ENCODE measurements at regions not wholly inside any gene's neighbourhood (a gene's known extent, or its start where the extent isn't known, plus 50 kb on each side); places are given as distances from the start of the nearest gene placed in this dataset.
A peak's percentile ranks its signal among the peaks of the same experiment; 100 is the strongest.
"Not testable (repeated sequence)": the region's sequence is repeated elsewhere in the genome, so short reads cannot be mapped to it uniquely, and the experiment has no call there.

DNA sequence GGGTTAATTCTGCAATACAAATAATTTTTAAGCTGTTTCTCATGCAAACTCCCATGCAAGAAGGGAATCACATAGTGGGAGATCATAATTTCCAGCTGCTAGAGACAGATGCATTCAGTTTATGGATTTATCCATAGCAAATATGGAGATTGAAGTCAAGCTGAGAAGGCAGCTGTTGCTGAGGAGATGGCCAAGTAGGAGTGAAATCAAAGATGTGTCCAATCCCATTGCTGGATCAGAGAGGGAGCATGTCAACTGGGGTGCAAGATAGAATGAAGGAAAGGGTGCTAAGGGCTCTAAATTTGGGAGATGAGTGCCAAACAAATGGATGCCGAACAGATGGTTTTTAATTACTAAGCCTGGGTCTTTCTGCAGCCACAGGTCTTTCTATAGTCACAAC is 504.5 kb downstream of the NFIB start:
- DNase-seq: peak; percentile 49

DNA sequence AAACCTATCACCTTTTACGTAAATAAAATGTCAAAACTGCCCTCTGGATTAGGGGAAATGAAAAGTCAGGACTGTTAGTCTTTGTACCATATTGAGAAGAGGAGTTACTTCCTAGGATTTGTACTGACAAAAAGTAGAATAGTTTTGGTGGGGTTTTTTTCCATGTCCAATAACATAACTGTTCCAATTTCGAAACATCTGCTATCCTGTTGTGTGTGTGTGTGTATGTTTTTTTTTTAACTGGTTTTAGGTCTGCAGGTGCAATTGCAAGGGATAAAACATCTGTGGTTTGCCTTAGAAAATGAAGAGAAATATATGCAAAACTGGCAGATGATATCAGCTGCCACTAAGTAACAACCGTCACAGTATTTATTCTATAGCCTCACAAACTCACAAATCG is 506.8 kb downstream of the NFIB start:
- no peak for DNase-seq

DNA sequence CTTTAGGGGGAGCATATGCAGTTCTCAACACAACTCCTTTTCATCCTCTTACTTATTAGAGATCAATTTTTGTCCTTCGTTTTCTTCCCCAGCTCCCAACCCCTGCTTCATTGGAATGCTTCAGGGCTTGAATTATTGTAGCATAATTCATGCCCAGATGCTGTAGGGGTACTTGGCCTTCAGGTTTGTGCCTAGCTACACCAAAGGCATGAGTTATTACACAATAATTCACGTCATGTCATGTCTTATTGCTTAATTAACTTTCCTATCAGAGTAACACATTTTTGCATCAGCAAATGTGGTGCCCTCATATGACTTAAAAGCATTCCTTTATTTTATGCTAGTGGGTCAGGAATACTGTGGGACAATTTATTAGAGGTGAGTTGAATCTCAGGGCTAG is 507.2 kb downstream of the NFIB start:
- no peak for DNase-seq

DNA sequence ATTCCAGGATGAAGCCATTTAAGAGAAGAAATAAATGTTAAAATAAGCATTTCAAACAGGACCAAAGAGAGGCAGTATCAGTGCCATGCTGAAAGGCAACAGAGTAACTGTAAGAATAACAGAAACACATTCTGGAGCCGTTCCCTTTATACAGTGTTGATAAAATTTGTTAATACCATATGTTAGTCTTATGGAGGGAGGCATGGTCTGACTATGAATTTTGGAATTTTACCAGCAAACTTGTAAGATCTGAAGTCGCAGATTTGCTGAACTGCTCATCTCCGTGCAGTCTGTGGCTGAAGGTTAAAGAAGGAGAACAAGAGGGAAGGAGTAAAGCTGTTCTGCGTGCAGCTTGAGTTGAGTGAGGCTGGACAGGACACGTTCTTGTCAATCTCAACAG is 508.4 kb downstream of the NFIB start:
- no peak for DNase-seq

DNA sequence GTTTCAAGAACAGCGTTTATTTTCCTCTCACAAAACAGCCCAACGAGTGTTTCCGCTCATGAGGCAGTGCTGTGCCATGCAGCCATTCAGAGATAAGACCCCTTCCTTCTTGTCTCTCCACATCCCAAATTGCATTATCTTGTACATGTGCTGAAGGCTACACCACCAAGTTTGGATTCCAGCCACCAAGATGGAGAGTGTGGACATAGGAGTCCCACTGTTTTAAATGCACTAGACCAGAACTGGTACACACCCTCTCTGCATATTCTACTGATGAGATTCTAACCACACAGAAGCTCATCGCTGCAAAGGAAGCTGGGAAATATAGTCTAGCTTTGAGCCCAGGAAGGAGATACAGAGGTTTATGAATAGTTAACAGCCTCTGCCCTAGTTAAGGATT is 509.4 kb downstream of the NFIB start:
- DNase-seq: no peak

DNA sequence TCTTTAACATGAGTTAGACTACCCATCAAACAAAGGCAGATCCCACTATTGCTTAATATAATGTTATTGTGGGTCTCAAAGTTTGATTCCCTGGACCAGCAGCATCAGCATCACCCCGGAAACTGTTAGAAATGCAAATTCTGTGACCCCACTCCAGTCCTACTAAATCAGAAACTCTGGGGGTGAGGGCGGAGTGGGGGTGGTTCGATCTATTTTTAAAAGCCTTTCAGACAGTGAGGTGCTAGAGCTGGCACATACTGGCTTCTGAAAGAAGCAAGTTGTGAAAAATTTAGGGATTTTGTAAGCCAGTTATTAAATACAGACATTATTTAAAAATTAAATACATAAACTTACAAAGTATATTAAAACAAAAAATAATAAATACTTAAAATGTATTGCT is 513.2 kb downstream of the NFIB start:
- DNase-seq: no peak

DNA sequence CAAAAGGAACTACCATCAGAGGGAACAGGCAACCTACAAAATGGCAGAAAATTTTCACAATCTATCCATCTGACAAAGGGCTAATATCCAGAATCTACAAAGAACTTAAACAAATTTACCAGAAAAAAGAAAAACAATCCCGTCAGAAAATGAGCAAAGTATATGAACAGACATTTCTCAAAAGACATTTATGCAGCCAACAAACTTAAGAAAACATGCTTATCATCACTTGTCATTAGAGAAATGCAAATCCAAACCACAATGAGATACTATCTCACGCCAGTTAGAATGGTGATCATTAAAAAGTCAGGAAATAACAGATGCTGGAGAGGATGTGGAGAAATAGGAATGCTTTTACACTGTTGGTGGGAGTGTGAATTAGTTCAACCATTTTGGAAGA is 516.2 kb downstream of the NFIB start:
- not testable (repeated sequence) for DNase-seq

DNA sequence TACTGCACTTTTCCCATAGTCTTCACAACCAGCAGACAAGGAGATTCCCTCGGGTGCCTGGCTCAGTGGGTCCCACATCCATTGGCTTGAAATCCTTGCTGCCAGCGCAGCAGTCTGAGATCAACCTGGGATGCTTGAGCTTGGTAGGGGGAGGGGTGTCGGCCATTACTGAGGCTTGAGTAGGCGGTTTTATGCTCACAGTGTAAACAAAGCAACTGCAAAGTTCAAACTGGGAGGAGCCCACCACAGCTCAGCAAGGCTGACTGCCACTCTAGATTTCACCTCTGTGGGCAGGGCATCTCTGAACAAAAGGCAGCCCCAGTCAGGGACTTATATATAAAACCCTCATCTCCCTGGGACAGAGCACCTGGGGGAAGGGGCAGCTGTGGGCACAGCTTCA is 512.3 kb upstream of the MPDZ start:
- no peak for DNase-seq

DNA sequence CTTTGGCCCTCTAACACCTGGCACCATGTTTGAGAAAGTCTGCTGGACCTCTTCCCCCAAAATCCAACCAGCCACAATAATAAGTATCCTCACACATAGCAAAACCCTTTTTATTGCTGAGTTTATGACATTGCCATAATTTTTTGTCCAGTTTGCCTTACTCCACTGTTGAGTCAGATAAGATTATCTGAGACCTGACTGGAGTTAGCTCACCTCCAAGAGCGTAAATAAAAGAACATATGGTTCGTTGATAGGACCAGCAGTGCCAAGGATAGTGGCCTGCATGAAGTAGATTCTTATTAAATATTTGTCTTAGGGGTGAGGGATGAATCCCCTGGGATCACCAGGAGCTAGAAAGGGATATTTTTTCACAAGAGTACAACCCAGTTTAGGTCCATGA is 510.6 kb upstream of the MPDZ start:
- DNase-seq: no peak

DNA sequence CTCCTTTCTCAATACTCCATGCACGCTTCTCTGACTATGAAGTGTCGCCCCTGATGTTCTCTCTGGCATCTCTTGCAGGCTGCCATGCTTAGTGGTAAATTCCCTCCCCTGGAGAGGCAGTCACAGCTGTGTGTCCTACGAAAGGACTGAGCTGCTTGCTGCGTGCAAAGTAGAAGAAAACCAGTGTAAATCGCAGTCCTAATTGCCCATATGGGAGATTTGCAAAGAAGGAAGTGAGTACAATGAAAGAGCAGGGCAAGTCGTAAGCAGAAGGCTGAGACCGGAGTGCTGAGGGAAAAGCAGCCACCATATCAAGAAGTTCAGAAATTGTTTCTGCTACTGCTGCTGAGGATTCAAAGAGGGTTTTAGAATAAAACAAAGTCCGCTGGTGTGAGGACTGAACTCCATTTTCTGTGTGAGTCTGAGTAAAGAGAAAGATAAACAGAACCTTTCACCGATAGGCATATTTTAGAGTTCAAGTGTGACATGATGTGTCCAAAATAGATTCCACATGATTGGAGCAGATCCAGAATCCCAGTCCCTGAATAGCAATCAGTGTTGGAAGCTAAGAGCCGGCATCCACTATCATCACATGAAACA is 507.8 kb upstream of the MPDZ start:
- DNase-seq: no peak

DNA sequence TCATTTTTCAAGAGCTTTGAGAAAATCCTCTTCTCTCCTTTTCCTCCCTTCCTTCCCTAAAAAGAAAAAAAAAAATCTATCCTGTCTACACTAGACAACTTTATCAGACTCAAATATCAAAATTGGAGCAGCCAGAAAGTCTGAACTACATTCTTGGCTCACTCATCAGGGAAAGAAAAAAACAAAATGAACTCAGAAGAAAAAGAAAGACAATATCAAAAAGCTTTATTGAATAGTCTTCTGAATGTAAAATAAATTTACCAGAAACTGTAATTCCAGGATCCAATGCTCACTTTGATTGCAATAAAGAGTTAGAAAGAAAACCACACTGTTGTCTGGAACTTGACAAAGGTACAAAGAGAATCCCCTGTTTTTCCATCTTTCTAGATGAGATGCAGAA is 507.2 kb upstream of the MPDZ start:
- no peak for DNase-seq

DNA sequence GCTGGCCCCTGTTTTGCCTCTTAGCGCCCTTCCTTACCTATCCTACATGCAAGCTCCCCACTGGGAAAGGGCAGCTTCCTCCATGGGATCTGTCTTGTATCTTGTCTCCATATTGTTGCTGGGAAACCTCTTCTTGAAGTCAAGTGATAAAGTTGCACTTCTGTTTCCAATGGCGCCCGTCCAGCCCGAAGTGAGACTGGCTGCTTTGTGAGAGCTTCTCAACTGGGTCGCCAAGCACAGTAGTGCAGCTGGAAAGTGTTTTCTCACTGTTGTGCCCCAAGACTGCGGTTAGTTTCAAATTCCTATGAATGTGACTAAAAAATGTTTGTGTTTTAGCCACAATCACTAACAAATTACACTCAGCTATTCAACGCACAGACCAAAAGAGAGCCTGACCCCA is 506.6 kb upstream of the MPDZ start:
- no peak for DNase-seq

DNA sequence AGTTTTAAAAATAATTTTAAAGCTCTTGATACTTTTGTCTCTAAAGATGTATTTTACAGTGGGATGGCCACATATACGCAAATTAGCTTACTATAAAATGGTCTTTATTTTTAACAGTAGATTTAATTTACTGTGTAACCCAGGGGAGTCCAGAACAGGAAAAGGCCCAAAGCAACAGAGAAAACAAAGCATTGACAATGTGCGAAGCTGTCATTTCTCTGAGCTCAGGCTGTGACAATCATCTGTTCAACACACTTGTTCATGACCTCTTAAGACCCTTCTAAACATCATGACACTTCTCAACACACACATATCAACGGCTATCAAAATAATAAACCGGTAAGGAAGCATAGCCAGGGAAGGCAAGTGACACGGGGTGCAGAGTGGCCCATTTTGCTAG is 499.6 kb upstream of the MPDZ start:
- DNase-seq: no peak

DNA sequence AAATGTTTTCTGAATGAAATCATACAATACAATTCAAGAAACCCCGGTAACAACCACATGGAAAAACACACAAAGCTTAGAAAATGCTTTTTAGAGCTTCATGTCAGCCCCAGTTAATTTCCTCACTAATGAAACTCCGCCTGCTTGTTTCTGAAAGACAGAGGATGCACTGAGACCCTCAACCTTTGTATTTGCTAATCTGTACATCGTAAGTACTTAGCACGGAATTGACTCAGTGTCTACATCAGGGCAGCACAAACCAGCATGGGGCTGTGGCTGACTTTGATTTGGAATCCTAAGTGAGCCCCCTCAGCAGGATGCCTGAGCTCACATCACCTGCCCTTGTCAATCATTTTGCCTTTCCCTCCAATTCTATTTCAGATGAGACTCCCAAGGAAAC is 499.1 kb upstream of the MPDZ start:
- DNase-seq: peak; percentile 5

DNA sequence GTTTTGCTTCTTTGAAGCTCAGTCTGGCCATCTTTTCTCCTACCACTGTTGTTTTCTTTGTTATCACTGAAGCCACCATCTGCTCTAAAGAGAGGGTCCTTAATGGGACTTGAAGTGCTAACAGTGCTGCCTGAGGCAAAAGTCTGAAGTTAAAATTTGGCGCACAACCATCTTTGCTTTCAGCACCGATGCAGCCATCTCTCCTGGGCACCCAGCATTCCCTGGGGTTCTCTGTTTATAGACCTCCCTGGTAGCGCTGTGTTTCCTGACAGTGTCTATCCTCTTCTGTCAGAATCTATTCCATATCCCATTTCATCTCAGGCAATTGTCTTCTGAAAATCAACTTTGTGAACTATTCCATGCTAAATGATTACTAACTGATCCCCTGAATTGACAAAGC is 491.5 kb upstream of the MPDZ start:
- no peak for DNase-seq

DNA sequence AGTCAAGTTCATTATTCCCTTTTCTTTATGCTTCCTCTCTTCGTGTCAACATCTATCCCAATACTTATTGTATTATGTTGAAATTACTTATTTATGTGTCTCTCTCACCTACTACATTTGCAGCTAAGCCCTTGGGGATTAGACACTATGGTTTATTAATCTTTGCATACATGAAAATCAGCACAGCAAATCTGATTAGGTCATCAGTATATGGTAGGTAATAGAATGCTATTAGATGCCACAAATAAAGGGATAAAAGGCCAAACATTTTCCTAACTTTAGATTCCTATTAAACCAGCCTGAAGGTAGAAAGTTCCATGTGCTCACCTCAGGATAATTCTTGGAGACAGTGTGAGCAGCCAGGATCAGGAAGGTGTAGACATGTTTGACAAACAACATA is 490.1 kb upstream of the MPDZ start:
- no peak for DNase-seq

DNA sequence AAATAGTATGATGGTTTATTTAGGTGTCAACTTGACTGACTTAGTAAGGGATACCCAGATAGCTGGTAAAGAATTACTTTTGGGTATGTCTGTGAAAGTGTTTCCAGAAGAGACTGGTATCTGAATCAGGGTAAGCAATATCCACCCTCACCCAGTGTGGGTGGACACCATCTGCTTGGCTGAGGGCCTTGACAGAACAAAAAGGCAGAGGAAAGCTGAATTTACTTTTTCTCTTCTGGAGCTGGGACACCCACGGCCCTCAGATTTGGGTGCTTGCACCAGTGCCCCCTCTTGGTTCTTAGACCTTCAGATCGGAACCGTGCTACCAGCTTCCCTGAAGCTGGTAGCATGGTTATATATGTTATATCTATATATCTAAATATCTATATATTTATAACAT is 489.5 kb upstream of the MPDZ start:
- DNase-seq: no peak

DNA sequence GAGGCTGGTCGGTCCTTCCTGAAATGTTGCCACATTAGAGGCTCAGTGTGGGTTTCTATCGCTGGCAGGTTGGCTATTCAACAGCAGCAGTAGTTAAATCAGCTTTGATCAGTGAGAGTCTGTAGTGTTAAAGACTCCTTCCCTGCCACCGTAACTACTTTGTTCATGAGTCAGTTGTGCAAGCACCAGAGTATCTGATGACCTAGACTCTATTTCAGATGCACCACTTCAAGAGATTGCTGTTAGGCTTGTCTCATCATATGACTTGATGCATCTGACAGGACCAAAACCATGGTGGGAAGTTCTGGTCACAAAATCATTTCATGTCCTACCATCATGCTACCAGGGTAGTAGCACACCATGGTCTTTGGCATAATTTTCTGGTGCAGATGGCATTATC is 482.7 kb upstream of the MPDZ start:
- no peak for DNase-seq

DNA sequence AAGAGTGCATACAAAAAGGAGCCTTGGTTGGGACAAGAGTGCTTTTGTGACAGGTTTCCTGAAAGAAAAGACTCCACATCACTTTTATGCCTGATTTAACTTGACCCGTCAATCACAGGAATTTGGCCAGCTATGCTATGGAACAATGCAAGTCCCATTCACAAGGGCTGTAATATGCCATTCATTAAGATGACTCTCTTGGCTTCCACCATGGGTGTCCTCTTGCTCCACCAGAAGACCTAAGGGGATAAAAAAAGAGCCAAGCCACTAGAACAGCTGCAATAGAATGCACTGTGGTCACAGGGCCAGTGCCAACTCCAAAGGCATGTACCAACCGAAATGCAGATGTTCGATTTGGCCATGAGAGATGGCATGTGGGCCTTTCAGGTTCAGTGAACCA is 480.1 kb upstream of the MPDZ start:
- no peak for DNase-seq

DNA sequence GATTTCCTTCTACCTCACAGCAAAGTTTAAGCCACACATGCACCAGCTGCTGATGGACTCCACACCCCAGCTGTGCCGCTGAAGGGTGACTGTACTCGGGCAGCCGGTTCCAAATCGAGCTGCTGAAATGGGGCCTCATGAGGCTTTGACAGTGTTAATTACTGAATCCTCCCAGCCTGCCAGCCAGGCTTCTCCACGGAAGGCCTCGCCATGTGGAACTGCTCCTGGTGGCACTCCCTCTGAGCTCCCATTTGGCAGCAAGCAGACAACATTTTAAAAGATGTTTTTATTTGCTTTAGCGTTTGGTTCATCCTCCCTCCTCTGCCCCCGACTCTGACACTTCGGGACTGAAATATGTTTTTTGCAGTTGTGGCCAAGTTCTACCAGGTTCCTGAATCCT is 479.4 kb upstream of the MPDZ start:
- DNase-seq: no peak

DNA sequence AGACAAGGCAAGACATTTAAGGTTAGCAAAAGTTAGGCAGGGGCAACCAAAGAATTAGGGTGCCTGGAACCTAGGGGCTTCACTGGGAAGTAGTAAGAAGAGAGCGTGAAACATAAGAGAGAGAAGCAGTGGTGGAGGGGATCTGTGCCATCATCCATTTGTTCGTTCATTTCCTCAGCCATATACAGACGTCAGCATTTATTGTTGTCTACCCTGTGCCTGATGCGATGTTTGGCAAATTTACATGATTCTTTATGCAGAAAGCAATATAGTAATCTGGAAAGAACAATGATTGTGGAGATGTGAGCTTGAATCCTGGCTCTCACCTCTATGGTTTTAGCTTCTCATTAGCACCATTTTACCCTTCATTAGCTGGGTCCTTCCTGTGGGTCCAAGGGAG is 477.5 kb upstream of the MPDZ start:
- DNase-seq: no peak

DNA sequence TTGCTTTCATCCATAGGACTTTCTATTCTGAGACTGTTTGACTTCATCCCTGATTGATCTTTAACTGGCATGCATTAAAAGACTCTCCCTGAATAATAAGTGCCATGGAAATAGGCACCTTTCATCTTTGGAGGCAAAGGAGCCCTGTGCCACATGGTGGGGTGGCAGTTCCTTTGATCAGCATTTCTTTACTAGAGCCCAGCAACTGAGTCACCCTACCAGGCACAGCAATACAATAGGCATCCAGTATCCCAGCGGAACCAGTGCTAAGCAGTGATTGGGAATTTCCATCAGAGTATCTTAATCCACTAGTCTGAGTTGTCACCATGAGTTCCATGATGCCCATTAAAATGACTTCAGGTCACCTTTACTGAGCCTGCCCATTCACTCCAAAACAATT is 476.1 kb upstream of the MPDZ start:
- DNase-seq: no peak

DNA sequence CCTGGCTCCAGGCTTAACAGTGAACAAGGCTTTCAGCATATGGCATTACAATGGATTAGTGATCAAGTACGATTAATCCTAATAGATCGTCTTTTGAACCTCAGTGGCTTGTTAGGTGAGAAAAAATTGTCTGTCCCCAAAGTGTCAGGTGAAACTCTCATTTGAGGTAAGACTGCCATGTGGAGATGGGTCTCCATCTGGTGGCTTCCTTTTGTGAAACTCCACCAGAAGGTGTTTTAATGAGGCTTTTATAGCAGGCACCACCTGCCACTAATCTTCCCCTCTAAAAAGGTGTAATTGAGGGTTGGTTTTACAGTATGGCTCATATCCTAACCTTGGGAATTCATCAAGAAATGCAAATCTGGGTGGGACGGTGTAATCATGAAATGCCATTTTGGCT is 471.1 kb upstream of the MPDZ start:
- peak; percentile 95 for DNase-seq

DNA sequence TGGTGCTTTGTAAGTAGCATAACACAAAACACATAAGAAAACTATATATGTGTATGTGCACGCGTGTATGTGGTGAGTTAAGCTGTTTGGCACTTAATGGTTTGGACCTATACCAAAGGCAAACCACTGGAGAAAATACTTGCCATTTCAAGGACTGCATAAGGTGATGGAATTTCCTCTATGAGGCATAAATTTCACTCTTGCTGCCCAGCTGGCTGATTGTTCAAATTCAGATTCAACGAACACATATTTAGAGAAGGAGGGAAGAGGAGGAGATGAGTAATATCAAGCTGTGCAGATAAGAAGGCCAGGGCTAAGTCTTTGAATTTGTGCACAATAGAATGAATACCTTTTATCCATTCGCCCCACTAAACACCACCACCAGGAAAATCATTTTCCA is 470.6 kb upstream of the MPDZ start:
- no peak for DNase-seq

DNA sequence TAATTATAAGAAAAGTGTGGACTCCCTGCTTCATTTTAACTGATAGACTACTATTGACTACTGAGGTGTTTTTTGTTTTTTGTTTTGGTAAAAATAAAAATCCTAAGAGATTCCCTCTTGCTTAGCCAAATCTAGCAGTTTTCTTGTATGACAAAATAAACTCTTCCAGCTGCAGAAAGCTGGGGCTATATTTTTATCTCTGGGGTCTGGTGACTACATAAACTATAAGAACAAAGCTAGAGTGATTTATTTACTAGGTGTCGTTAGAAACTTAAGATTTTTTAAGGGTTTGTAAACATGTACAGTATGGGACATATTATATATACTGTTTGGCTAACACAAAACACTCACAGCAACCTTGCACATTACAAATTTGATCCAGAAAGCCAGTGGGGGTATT is 467.4 kb upstream of the MPDZ start:
- DNase-seq: no peak

DNA sequence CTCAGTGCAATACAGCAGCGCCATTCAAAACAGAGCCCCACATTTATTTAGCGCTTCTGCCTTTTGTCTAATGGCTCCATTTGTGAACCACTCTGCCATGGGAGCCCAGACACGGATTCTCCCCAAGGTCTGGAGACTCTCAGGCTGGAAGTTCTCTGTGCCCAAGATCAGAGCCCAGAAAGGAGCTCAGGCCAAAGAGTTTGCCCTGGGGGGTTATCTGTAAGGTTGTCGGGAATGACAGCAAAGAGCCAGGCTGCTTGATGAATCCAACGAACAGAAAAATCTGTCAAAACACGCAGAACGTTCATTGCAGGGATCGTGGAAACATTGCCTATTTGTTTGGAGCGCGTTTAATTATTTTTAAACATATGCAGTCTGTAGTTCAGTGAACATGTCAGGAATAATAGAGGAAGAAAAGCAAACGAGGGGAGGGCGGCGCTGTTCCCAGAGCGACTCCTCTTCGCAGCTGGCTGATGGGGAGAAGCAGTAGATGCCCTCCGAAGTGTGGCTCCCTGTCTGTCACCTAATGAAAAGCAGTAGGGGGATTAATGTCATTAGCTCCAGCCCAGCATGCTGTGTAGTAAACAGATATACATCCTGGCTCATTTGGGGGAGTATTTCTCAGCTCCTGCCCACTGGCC is 464.9 kb upstream of the MPDZ start:
- DNase-seq: no peak

All from NCI-H524 treated with DMSO at 0.1 percent for 48 hours (cell line).